ENCODE measurements at regions not wholly inside any gene's neighbourhood (a gene's known extent, or its start where the extent isn't known, plus 50 kb on each side); places are given as distances from the start of the nearest gene placed in this dataset.
"Not testable (repeated sequence)": the region's sequence is repeated elsewhere in the genome, so short reads cannot be mapped to it uniquely, and the experiment has no call there.

- no peak for ATAC-seq
- no peak overlapping the region for H3K27ac ChIP-seq
- no peak for TF ChIP-seq POLR2A (IDR thresholded peaks at IDR 0.05)
- TF ChIP-seq, protein P1, sequence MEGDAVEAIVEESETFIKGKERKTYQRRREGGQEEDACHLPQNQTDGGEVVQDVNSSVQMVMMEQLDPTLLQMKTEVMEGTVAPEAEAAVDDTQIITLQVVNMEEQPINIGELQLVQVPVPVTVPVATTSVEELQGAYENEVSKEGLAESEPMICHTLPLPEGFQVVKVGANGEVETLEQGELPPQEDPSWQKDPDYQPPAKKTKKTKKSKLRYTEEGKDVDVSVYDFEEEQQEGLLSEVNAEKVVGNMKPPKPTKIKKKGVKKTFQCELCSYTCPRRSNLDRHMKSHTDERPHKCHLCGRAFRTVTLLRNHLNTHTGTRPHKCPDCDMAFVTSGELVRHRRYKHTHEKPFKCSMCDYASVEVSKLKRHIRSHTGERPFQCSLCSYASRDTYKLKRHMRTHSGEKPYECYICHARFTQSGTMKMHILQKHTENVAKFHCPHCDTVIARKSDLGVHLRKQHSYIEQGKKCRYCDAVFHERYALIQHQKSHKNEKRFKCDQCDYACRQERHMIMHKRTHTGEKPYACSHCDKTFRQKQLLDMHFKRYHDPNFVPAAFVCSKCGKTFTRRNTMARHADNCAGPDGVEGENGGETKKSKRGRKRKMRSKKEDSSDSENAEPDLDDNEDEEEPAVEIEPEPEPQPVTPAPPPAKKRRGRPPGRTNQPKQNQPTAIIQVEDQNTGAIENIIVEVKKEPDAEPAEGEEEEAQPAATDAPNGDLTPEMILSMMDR (IDR thresholded peaks at IDR 0.05 in 4 of 5, conservative IDR thresholded peaks at IDR 0.05 in 1 of 5): no peak
- intact Hi-C loops (cut with DNase I; ENCODE audit: low total_unique reads) (no loop called here), in situ Hi-C loops (cut with MboI; ENCODE audit: low sequenced_read_pairs in 4 of 4) (no loop called here)
- no peak overlapping the region for H3K4me3 ChIP-seq
- peaks cover 0 to 6% (median 3%) of the 10 kb centered on the region in 3 donors for H3K27me3 ChIP-seq
- no peaks in the 10 kb centered on the region for H3K9me3 ChIP-seq
- H3K36me3 ChIP-seq: no peaks in the 10 kb centered on the region
- no peak for DNase-seq
- peaks cover 0 to 3% of the 10 kb centered on the region in 2 donors for H3K4me1 ChIP-seq
Measured at GRCh38 chr4:18113710-18114331, 92.3 kb upstream of the LCORL start.

GRCh38 chr4:18111081-18111480 is 89.5 kb upstream of the LCORL start:
- DNase-seq (no peak), ATAC-seq (no peak)
- Histone ChIP-seq H3K4me1 (peaks cover 0 to 3% of the 10 kb centered on the region in 2 donors), H3K4me3 (no peak overlapping the region), H3K36me3 (no peaks in the 10 kb centered on the region), H3K9me3 (no peaks in the 10 kb centered on the region), H3K27me3 (peaks cover 0 to 6% (median 3%) of the 10 kb centered on the region in 3 donors), H3K27ac (no peak overlapping the region)
- intact Hi-C loops (cut with DNase I; ENCODE audit: low total_unique reads): no loop called here
- TF ChIP-seq, protein P1 (IDR thresholded peaks at IDR 0.05 in 4 of 5, conservative IDR thresholded peaks at IDR 0.05 in 1 of 5): no peak
- no peak for TF ChIP-seq POLR2A (IDR thresholded peaks at IDR 0.05)
- in situ Hi-C loops (cut with MboI; ENCODE audit: low sequenced_read_pairs in 4 of 4): no loop called here

GRCh38 chr4:18110099-18110498 is 88.5 kb upstream of the LCORL start:
- H3K36me3 ChIP-seq: no peaks in the 10 kb centered on the region
- peaks cover 0 to 3% of the 10 kb centered on the region in 2 donors for H3K4me1 ChIP-seq
- no peak for DNase-seq
- TF ChIP-seq POLR2A (IDR thresholded peaks at IDR 0.05): no peak
- TF ChIP-seq, protein P1 (IDR thresholded peaks at IDR 0.05 in 4 of 5, conservative IDR thresholded peaks at IDR 0.05 in 1 of 5): no peak
- H3K27ac ChIP-seq: no peak overlapping the region
- H3K9me3 ChIP-seq: no peaks in the 10 kb centered on the region
- H3K4me3 ChIP-seq: no peak overlapping the region
- peaks cover 0 to 6% (median 3%) of the 10 kb centered on the region in 3 donors for H3K27me3 ChIP-seq
- intact Hi-C loops (cut with DNase I; ENCODE audit: low total_unique reads) (no loop called here), in situ Hi-C loops (cut with MboI; ENCODE audit: low sequenced_read_pairs in 4 of 4) (no loop called here)
- no peak for ATAC-seq

DNA sequence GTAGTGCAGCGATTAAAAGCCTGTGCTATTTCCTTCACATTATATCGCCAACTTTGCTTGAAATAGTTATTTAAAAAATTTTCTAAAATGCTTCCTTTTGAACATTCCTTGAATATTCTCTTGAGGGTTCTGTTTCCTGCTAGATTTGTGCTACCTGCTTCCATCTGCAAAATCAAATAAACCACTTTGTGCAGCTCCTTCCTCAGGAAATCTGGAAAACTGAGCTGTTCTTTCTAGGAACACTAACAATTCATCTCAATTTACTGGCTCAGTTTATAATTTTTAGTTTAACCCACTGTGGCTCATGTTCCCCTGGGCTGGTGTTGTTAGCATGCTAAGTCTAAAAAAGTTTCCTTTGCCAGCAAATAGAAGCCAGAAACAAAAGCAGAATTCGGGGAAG is 88.1 kb upstream of the LCORL start:
- no peaks in the 10 kb centered on the region for H3K36me3 ChIP-seq
- in situ Hi-C loops (cut with MboI; ENCODE audit: low sequenced_read_pairs in 4 of 4) (no loop called here), intact Hi-C loops (cut with DNase I; ENCODE audit: low total_unique reads) (no loop called here)
- no peak overlapping the region for H3K27ac ChIP-seq
- TF ChIP-seq, protein P1 (IDR thresholded peaks at IDR 0.05 in 4 of 5, conservative IDR thresholded peaks at IDR 0.05 in 1 of 5): no peak
- TF ChIP-seq POLR2A (IDR thresholded peaks at IDR 0.05): no peak
- peaks cover 0 to 3% of the 10 kb centered on the region in 2 donors for H3K4me1 ChIP-seq
- no peak overlapping the region for H3K4me3 ChIP-seq
- no peak for ATAC-seq
- H3K9me3 ChIP-seq: no peaks in the 10 kb centered on the region
- DNase-seq: no peak
- peaks cover 0 to 6% (median 3%) of the 10 kb centered on the region in 3 donors for H3K27me3 ChIP-seq

GRCh38 chr4:18107848-18108528 is 86.4 kb upstream of the LCORL start:
- intact Hi-C loops (cut with DNase I; ENCODE audit: low total_unique reads); H3K27ac ChIP-seq; ATAC-seq; H3K9me3 ChIP-seq; H3K27me3 ChIP-seq; in situ Hi-C loops (cut with MboI; ENCODE audit: low sequenced_read_pairs in 4 of 4); H3K4me1 ChIP-seq; H3K36me3 ChIP-seq; H3K4me3 ChIP-seq; DNase-seq: not testable (repeated sequence)

All from gastrocnemius medialis (tissue), 4 donors.